ENCODE measurements at regions not wholly inside any gene's neighbourhood (a gene's known extent, or its start where the extent isn't known, plus 50 kb on each side); places are given as distances from the start of the nearest gene placed in this dataset.
"Not testable (repeated sequence)": the region's sequence is repeated elsewhere in the genome, so short reads cannot be mapped to it uniquely, and the experiment has no call there.

GRCh38 chr5:42241636-42242035, 181.6 kb upstream of the GHR start:
- DNase-seq (ENCODE audit: low spot score), result no peak

DNA sequence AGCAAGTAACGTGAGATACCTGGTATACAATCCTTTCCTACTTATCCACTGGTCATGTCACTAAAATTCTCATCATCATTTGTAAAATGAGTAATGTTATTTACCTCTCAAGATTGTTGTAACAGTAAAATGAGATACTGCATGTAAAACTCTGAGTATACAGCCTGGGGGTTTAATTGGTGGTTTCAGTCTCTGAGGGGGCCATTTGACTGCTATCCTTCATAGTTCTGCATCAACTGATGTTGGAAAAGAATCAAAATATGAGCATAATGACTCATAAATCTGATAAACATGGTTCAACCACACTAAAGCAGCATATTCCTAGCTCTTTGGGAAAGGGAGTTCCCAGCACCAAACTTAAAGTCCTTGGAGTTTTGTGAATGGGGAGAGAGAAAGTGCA, 181.0 kb upstream of the GHR start:
- DNase-seq (ENCODE audit: low spot score), result no peak

- no peak for DNase-seq (ENCODE audit: low spot score)
Observed at GRCh38 chr5:42242881-42243485, 180.3 kb upstream of the GHR start.

DNA sequence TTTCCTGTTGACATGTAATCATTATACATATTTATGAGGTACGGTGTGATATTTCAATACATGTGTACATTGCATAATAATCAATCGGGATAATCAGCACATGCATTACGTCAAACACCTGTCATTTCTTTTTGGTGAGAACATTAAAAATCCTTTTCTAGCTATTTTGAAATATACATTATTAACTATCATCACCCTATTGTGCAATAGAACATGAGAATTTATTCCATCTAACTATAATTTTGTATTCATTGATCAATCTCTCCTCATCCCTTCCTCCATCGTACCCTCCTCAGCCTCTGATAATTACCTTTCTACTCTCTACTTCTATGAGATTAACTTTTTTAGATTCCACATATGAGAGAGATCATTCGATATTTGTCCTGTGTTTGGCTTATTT, 170.9 kb upstream of the GHR start:
- no peak for DNase-seq (ENCODE audit: low spot score)

DNA sequence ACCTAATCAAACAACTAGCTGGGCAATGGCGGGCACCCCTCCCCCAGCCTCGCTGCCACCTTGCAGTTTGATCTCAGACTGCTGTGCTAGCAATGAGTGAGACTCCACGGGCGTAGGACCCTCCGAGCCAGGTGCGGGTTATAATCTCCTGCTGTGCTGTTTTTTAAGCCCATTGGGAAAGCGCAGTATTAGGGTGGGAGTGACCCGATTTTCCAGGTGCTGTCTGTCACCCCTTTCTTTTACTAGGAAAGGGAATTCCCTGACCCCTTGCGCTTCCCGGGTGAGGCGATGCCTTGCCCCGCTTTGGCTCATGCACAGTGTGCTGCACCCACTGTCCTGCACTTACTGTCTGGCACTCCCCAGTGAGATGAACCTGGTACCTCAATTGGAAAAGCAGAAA, 163.3 kb upstream of the GHR start:
- DNase-seq (ENCODE audit: low spot score), result not testable (repeated sequence)

DNA sequence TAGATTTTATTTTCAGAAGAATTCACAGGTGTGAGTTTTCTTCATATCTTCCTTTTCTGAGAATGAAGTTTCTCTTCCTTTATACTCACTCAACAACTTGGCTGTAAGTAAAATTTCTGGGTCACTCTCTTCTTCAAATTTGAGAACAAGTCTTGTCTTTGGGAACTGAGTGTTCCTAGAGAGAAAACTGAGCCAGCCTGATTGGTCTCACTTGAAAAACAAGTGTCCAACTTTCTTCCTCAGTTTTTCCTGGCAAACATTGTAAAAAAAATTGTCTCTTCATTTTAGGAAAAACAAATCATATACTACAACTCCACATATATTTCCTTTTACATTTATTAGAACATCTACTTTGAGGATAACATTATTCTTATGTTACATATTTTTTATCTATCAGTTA, 156.1 kb upstream of the GHR start:
- no peak for DNase-seq (ENCODE audit: low spot score)

GRCh38 chr5:42268170-42268569, 155.1 kb upstream of the GHR start:
- DNase-seq (ENCODE audit: low spot score), result not testable (repeated sequence)

DNA sequence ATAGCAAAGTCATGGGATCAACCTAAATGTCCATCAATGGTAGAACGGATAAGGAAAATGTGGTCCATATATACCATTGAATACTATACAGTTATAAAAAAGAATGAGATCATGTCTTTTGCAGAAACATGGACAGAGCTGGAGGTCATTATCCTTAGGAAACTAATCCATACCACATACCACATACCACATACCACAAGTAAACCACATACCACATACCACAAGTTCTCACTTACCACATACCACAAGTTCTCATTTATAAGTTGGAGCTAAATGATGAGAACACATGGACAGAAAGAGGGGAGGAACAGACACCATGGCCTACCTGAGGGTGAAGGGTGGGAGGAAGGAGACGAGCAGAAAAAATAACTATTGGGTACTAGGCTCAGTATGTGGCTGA, 154.6 kb upstream of the GHR start:
- DNase-seq (ENCODE audit: low spot score), result no peak

- DNase-seq (ENCODE audit: low spot score), result no peak
Observed at GRCh38 chr5:42270771-42271170, 152.5 kb upstream of the GHR start.

GRCh38 chr5:42274913-42275312, 148.3 kb upstream of the GHR start:
- DNase-seq (ENCODE audit: low spot score), result no peak

GRCh38 chr5:42277293-42277692, 145.9 kb upstream of the GHR start:
- DNase-seq (ENCODE audit: low spot score), result no peak

DNA sequence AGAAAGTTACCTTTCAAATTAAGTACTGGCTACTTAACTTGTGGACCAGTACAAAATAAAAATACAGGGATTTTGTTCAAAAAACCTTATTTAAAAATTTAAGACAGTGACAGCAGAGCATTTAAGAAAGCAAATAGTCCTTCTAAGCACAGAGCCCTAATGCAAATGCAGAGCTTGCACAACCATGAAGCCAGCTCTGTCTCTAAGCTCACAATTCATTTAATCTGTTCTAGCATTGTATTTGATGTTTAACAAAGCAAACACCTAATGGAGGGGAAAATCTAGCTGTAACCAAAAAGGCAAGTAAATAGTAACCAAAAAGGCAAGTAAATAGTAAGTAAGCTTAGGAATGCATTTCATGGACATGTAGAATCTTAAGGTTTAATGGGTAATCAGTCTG, 138.7 kb upstream of the GHR start:
- DNase-seq (ENCODE audit: low spot score), result no peak

DNA sequence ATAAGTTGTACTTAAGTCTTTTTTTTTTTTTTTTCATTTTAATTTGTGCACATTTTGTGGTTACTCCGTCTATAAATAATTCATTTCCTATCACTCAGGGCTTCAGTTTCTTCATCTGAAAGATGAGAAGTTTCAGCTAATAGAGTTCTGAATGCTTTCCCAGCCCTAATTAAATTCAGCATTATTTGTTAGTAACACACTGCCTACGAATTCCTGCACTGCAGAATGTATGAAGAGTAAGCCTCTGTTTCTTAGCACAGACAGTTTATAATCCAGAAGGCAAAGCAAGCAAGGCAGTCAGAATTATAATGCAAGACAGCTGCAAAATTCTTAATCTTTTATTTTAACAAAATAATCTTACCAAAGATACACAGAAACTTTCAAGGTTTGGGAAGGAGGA, 138.0 kb upstream of the GHR start:
- no peak for DNase-seq (ENCODE audit: low spot score)

GRCh38 chr5:42300496-42300895, 122.7 kb upstream of the GHR start:
- DNase-seq (ENCODE audit: low spot score), result no peak

DNA sequence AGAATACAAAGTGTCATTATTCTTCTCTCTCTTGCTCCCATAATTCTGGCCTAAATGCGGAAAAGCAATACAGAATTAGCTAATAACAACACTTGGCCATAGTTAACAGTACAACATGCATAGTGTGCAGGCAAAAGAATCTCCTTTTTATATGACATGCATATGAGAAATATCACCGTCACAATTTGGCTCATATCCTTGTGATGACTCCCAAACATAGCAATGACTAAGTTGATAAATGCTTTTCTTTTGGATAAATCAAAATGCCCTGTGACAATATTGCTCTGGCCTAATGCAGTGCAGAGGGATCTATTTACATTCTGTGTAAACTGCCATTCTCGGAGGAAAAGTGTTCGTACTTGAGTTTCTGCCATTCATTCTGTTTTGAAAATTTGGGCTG, 121.9 kb upstream of the GHR start:
- DNase-seq (ENCODE audit: low spot score), result no peak

- no peak for DNase-seq (ENCODE audit: low spot score)
Observed at GRCh38 chr5:42302186-42302585, 121.1 kb upstream of the GHR start.

DNA sequence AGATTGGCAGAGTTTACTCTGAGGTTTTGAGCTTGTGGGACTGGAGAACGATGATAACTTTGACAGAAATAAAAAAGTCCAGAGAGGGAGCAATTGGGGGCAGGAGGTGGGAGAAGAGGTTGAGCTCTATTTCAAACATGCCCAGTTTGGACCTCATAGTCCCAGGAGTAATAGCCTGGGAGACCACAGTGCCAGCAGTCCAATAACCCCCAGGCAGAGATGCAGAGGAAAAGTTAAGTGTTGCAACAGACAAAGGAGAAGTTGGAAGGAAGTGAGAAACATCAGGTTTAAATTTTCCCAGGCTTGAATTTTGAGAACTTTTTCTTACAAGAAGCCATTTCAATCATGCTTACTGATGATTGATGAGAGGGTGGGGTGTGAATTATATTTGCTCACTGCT, 117.0 kb upstream of the GHR start:
- DNase-seq (ENCODE audit: low spot score), result no peak

DNA sequence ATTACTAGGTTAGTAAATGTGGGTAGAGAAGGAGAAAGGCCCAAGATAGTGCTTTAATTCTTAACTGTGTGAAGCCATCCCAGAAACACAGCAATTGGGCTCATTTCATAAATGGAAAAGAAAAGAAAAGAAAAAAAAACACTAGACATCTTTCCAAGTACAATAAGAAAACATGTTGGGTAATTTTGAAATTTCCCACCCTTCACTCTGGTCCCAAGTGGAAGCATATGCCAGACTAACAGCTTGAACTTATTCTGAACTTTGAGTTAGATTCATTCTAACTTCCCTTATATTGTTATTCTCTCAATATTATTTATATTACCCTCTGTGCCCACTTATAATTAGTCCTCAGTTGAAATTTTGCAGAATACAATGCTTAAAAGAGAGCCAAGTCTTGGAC, 113.4 kb upstream of the GHR start:
- DNase-seq (ENCODE audit: low spot score), result no peak

GRCh38 chr5:42315214-42315613, 108.0 kb upstream of the GHR start:
- DNase-seq (ENCODE audit: low spot score), result no peak

- DNase-seq (ENCODE audit: low spot score), result no peak
Observed at GRCh38 chr5:42317575-42317974, 105.7 kb upstream of the GHR start.

- DNase-seq (ENCODE audit: low spot score), result not testable (repeated sequence)
Observed at GRCh38 chr5:42319546-42319945, 103.7 kb upstream of the GHR start.

GRCh38 chr5:42321785-42322184, 101.5 kb upstream of the GHR start:
- DNase-seq (ENCODE audit: low spot score), result no peak

DNA sequence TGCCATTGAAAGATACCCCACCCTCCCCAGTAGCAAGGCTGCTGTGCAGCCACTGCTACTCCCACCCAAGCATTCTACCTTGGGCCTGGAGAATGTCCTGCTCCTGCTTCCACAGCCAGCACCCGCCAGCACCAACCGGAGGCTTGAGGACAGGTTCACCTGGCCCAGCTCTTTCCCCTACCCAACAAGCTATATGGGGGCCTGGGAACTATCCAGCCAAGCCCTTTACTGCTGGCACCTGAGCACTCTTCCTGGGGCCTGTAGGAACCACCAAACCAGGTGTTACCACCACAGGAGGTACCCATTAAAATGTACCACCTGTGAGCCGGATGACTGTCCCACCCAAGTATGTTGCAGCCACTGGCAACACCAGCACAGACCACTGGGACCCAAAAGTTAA, 86.1 kb upstream of the GHR start:
- DNase-seq (ENCODE audit: low spot score), result no peak

DNA sequence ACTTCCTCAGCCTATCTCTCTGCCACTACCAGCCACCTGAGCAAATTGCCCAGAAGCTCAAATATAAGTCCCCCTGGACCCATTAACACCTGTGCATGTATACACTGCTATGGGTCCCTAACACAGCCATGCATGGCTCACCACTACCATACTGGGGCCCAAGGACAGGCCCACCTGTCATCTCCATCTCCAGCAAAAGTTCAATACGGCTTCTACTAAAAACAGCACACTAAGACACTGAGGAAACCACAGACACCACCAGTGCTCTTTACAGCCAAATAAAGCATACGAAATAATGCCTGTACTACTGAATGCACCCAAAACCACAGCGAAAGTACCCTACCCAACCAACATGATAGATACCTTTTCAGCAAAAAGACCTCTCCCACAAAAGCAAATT, 85.6 kb upstream of the GHR start:
- no peak for DNase-seq (ENCODE audit: low spot score)

DNA sequence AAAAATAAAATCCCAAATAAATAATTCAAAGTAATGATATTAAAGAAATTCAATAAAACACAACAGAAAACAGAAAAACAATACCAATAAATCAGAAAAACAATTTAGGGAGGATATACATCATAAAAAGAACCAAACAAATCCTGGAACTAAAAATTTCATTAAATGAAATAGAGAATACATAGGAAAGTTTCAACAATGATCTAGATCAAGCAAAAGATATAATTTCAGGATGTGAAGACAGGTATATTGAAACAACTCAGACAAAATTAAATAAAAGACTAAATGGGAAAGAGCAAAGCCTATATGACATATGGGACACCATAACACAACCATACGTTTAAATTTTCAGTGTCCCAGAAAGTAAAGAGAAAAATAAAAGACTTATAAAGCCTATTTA, 85.1 kb upstream of the GHR start:
- no peak for DNase-seq (ENCODE audit: low spot score)

All from A172 (cell line).